Neural progenitor cell (in vitro differentiated cells): ENCODE measurements at regions not wholly inside any gene's neighbourhood (a gene's known extent, or its start where the extent isn't known, plus 50 kb on each side); places are given as distances from the start of the nearest gene placed in this dataset.

Source experiments
- DNase-seq: peaks from one replicate; pipeline ENCODE4 v3.0.0-alpha.2; 2016; ENCODE audit warnings: low spot score
- H2AFZ ChIP-seq: fragments of 200-600 bp; sonication (generic); replicated peaks from 2 replicates; pipeline ENCODE4 v1.6.1; 2016; ENCODE audit warnings: antibody characterized with exemption
- H3F3A ChIP-seq: fragments of 200-600 bp; sonication (generic); 2 replicates; pipeline ENCODE4 v1.6.1; 2016; ENCODE audit warnings: antibody characterized with exemption, low read depth
- H3K27ac ChIP-seq: fragments of 200-600 bp; sonication (generic); 2 replicates; pipeline ENCODE4 v1.5.1; 2016; ENCODE audit warnings: mild to moderate bottlenecking
- H3K27me3 ChIP-seq: fragments of 200-600 bp; sonication (generic); 2 replicates; pipeline ENCODE4 v1.6.1; 2016; ENCODE audit warnings: mild to moderate bottlenecking, moderate library complexity
- H3K36me3 ChIP-seq: fragments of 200-600 bp; sonication (generic); 2 replicates; pipeline ENCODE4 v1.5.1; 2016
- H3K4me1 ChIP-seq: fragments of 200-600 bp; sonication (generic); 2 replicates; pipeline ENCODE4 v1.6.1; 2016; ENCODE audit warnings: mixed run types
- H3K4me2 ChIP-seq: fragments of 200-600 bp; sonication (generic); 2 replicates; pipeline ENCODE4 v1.6.1; 2016
- H3K4me3 ChIP-seq: fragments of 200-600 bp; sonication (generic); 2 replicates; pipeline ENCODE4 v1.5.1; 2016
- H3K79me2 ChIP-seq: fragments of 200-600 bp; sonication (generic); 2 replicates; pipeline ENCODE4 v1.6.1; 2016; ENCODE audit warnings: low read depth
- H3K9ac ChIP-seq: fragments of 200-600 bp; sonication (generic); 2 replicates; pipeline ENCODE4 v1.6.1; 2016
- H3K9me3 ChIP-seq: fragments of 200-600 bp; sonication (generic); 2 replicates; pipeline ENCODE4 v1.5.1; 2016; ENCODE audit warnings: low read depth
- H4K20me1 ChIP-seq: fragments of 200-600 bp; sonication (generic); 2 replicates; pipeline ENCODE4 v1.6.1; 2016; ENCODE audit warnings: low read depth
- H3K27ac Mint-ChIP-seq: 3 replicates; pipeline ENCODE4 v1.8.0; 2021; ENCODE audit warnings: mixed read lengths
- H3K27me3 Mint-ChIP-seq: 2 replicates; pipeline ENCODE4 v1.8.0; 2022; ENCODE audit warnings: low read depth, mild to moderate bottlenecking, inconsistent platforms, moderate library complexity, mixed read lengths; ENCODE audit not compliant: insufficient read depth
- H3K36me3 Mint-ChIP-seq: 3 replicates; pipeline ENCODE4 v1.8.0; 2021; ENCODE audit warnings: mixed read lengths
- H3K4me1 Mint-ChIP-seq: 3 replicates; pipeline ENCODE4 v1.8.0; 2021; ENCODE audit warnings: mixed read lengths
- H3K4me3 Mint-ChIP-seq: 3 replicates; pipeline ENCODE4 v1.8.0; 2021; ENCODE audit warnings: mild to moderate bottlenecking, moderate library complexity, mixed read lengths
- H3K9me3 Mint-ChIP-seq: 3 replicates; pipeline ENCODE4 v1.8.0; 2020; ENCODE audit warnings: mixed read lengths
- CTCF ChIP-seq: fragments of 200-600 bp; sonication (generic); IDR thresholded peaks from 2 replicates; pipeline ENCODE4 v1.5.1; 2017; ENCODE audit warnings: antibody characterized with exemption, mild to moderate bottlenecking
- EZH2 ChIP-seq: fragments of 200-600 bp; sonication (generic); IDR thresholded peaks from 2 replicates; pipeline ENCODE4 v1.6.1; 2017; ENCODE audit warnings: antibody characterized with exemption, mild to moderate bottlenecking, moderate library complexity
- EZH2phosphoT487 ChIP-seq: fragments of 200-600 bp; sonication (generic); IDR thresholded peaks from 2 replicates; pipeline ENCODE4 v1.6.1; 2017; ENCODE audit warnings: antibody characterized with exemption

GRCh38 chr10:3999642-4000041 lies 214.6 kb upstream of the KLF6 start:
- no peaks in the 10 kb centered on the region for H3F3A ChIP-seq
- no peak overlapping the region for H3K4me2 ChIP-seq
- no peak overlapping the region for H2AFZ ChIP-seq
- H3K27ac ChIP-seq = no peak overlapping the region
- no peak overlapping the region for H3K4me3 Mint-ChIP-seq
- peaks cover 6% of the 10 kb centered on the region for H3K4me1 Mint-ChIP-seq
- DNase-seq = no peak
- H3K9ac ChIP-seq = no peak overlapping the region
- peaks cover 12% of the 10 kb centered on the region for H3K9me3 Mint-ChIP-seq
- no peaks in the 10 kb centered on the region for H3K27me3 ChIP-seq
- TF ChIP-seq CTCF (no peak), EZH2phosphoT487 (no peak), EZH2 (no peak)
- no peak overlapping the region for H3K4me3 ChIP-seq
- H3K36me3 ChIP-seq = no peaks in the 10 kb centered on the region
- H3K27me3 Mint-ChIP-seq = peaks cover 7% of the 10 kb centered on the region
- H3K27ac Mint-ChIP-seq = no peak overlapping the region
- no peaks in the 10 kb centered on the region for H3K36me3 Mint-ChIP-seq
- H3K79me2 ChIP-seq = no peaks in the 10 kb centered on the region
- H3K4me1 ChIP-seq = peaks cover 6% of the 10 kb centered on the region
- no peaks in the 10 kb centered on the region for H4K20me1 ChIP-seq
- no peaks in the 10 kb centered on the region for H3K9me3 ChIP-seq

DNA sequence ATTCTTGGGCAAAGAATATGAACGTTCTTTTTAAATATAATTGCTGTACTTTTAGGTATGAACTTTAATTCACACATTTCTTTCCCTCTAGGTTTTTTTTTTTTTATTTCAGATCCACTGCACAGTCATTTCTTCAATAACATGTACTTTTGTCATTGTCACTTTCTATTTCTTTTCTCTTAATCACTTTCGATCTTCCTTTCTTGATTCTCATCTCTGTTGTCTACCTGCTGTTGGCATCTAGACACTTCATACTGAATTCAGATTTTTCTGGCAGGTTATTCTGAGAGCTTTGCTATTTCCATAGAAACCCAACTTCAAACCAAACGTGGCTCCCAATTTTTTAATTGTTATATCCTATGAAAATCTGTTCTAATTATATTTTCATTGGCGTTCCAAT lies 211.7 kb upstream of the KLF6 start:
- Mint-ChIP-seq H3K27ac (no peak overlapping the region), H3K27me3 (peaks cover 4% of the 10 kb centered on the region), H3K4me3 (no peak overlapping the region), H3K36me3 (no peaks in the 10 kb centered on the region), H3K4me1 (peaks cover 21% of the 10 kb centered on the region), H3K9me3 (peaks cover 8% of the 10 kb centered on the region)
- Histone ChIP-seq H3K79me2 (no peaks in the 10 kb centered on the region), H3K27me3 (no peaks in the 10 kb centered on the region), H3K4me3 (no peak overlapping the region), H3F3A (no peaks in the 10 kb centered on the region), H3K27ac (no peak overlapping the region), H2AFZ (no peak overlapping the region), H3K4me2 (no peak overlapping the region), H3K9ac (no peak overlapping the region), H3K36me3 (no peaks in the 10 kb centered on the region), H3K4me1 (peaks cover 12% of the 10 kb centered on the region), H4K20me1 (no peaks in the 10 kb centered on the region), H3K9me3 (no peaks in the 10 kb centered on the region)
- DNase-seq = no peak
- no peak for TF ChIP-seq EZH2phosphoT487
- no peak for TF ChIP-seq EZH2
- TF ChIP-seq CTCF = no peak

DNA sequence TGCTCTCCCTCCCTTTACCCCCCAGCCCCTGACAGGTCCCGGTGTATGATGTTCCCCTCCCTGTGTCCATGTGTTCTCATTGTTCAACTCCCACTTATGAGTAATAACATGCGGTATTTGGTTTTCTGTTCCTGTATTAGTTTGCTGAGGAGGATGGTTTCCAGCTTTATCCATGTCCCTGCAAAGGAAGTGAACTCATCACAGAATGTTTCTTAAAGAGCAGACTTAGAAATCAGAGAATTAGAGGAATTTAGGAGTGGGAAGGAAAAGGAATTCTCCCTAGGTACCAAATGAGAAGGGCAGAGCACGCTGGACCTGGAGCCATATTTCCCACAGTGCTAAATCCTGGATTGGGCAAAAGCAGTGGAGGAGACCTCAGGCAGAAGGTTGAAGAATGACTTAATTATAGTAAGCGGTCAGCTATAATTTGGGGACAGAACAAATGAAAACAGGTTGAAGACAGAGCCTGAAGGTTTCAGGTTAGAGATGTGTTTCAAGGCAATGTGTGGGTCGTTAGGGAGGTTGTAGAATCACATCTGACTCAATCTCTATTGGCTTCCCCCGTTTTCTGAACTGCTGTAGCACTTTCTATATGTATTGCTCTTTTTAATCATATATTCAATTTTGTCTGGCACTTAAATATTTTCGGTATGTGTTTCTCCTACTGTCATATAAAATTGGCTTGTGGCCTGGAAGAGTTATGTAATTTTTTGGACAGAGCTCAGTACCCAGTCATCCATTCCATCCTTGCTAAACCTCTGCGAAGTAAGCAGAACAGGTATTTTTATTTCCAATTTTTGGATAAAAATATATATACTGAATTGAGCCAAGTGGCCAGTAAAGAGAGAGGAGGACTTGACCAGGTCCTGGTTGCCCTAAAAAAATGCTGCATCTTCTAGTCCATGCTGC lies 210.5 kb upstream of the KLF6 start:
- no peak overlapping the region for H3K4me2 ChIP-seq
- peaks cover 22% of the 10 kb centered on the region for H3K4me1 Mint-ChIP-seq
- H3K4me3 Mint-ChIP-seq = no peak overlapping the region
- peaks cover 4% of the 10 kb centered on the region for H3K27me3 Mint-ChIP-seq
- no peaks in the 10 kb centered on the region for H3K36me3 ChIP-seq
- no peaks in the 10 kb centered on the region for H4K20me1 ChIP-seq
- no peak overlapping the region for H3K9ac ChIP-seq
- peaks cover 12% of the 10 kb centered on the region for H3K4me1 ChIP-seq
- no peak overlapping the region for H3K27ac Mint-ChIP-seq
- no peak overlapping the region for H3K27ac ChIP-seq
- no peaks in the 10 kb centered on the region for H3K79me2 ChIP-seq
- no peak overlapping the region for H2AFZ ChIP-seq
- no peaks in the 10 kb centered on the region for H3F3A ChIP-seq
- H3K36me3 Mint-ChIP-seq = no peaks in the 10 kb centered on the region
- TF ChIP-seq CTCF = no peak
- TF ChIP-seq EZH2 = no peak
- TF ChIP-seq EZH2phosphoT487 = no peak
- H3K4me3 ChIP-seq = no peak overlapping the region
- H3K27me3 ChIP-seq = no peaks in the 10 kb centered on the region
- no peaks in the 10 kb centered on the region for H3K9me3 ChIP-seq
- DNase-seq = no peak
- H3K9me3 Mint-ChIP-seq = peaks cover 8% of the 10 kb centered on the region
